CMK (cell line): ENCODE measurements at regions not wholly inside any gene's neighbourhood (a gene's known extent, or its start where the extent isn't known, plus 50 kb on each side); places are given as distances from the start of the nearest gene placed in this dataset.

Source experiments
- DNase-seq: peaks from one replicate; pipeline ENCODE4 v3.0.0-alpha.2; 2010; ENCODE audit warnings: low read depth

- no peak for DNase-seq
Observed at GRCh38 chr20:4095639-4096038, 53.0 kb upstream of the SMOX start.

GRCh38 chr20:4091490-4092479 lies 56.8 kb upstream of the SMOX start:
- DNase-seq: no peak

- no peak for DNase-seq
Observed at GRCh38 chr20:4090756-4091489, 57.7 kb upstream of the SMOX start.

GRCh38 chr20:4089756-4090487 lies 58.7 kb upstream of the SMOX start:
- DNase-seq: no peak

GRCh38 chr20:4088766-4089165 lies 59.9 kb upstream of the SMOX start:
- no peak for DNase-seq

- DNase-seq: no peak
Observed at GRCh38 chr20:4087923-4088322, 60.7 kb upstream of the SMOX start.

- DNase-seq: no peak
Observed at GRCh38 chr20:4086771-4087687, 61.6 kb upstream of the SMOX start.

- DNase-seq: no peak
Observed at GRCh38 chr20:4084721-4085120, 63.9 kb upstream of the SMOX start.

- no peak for DNase-seq
Observed at GRCh38 chr20:4084096-4084495, 64.5 kb upstream of the SMOX start.

- no peak for DNase-seq
Observed at GRCh38 chr20:4083098-4083865, 65.3 kb upstream of the SMOX start.

GRCh38 chr20:4082406-4083097 lies 66.1 kb upstream of the SMOX start:
- peak; percentile 99 for DNase-seq

GRCh38 chr20:4081421-4081820 lies 66.1 kb upstream of the RNF24 start:
- DNase-seq: no peak

GRCh38 chr20:4076671-4077070 lies 61.3 kb upstream of the RNF24 start:
- no peak for DNase-seq

GRCh38 chr20:4076033-4076432 lies 60.7 kb upstream of the RNF24 start:
- no peak for DNase-seq

- peak; percentile 83 for DNase-seq
Observed at GRCh38 chr20:4074877-4075455, 59.6 kb upstream of the RNF24 start.

GRCh38 chr20:4073852-4074741 lies 58.7 kb upstream of the RNF24 start:
- DNase-seq: no peak

- no peak for DNase-seq
Observed at GRCh38 chr20:4071178-4071693, 55.9 kb upstream of the RNF24 start.
